ENCODE measurements at regions not wholly inside any gene's neighbourhood (a gene's known extent, or its start where the extent isn't known, plus 50 kb on each side); places are given as distances from the start of the nearest gene placed in this dataset.

- H3K4me3 ChIP-seq (ENCODE audit: low read depth, low read length) = no peak overlapping the region
- DNase-seq (ENCODE audit: low read depth) = no peak
- TF ChIP-seq CTCF (conservative IDR thresholded peaks at IDR 0.05; ENCODE audit: low read depth, low read length) = no peak
Measured at GRCh38 chr20:51298141-51298749, 244.3 kb downstream of the NFATC2 start.

- DNase-seq (ENCODE audit: low read depth) = no peak
- no peak for TF ChIP-seq CTCF (conservative IDR thresholded peaks at IDR 0.05; ENCODE audit: low read depth, low read length)
- H3K4me3 ChIP-seq (ENCODE audit: low read depth, low read length) = no peak overlapping the region
Measured at GRCh38 chr20:51287628-51288413, 254.7 kb downstream of the NFATC2 start.

- H3K4me3 ChIP-seq (ENCODE audit: low read depth, low read length) = no peak overlapping the region
- TF ChIP-seq CTCF (conservative IDR thresholded peaks at IDR 0.05; ENCODE audit: low read depth, low read length) = no peak
Measured at GRCh38 chr20:51286758-51287157, 255.8 kb downstream of the NFATC2 start.

GRCh38 chr20:51285684-51286083 lies 256.8 kb downstream of the NFATC2 start:
- no peak for TF ChIP-seq CTCF (conservative IDR thresholded peaks at IDR 0.05; ENCODE audit: low read depth, low read length)

More at GRCh38 chr20:51286758-51287157, 255.8 kb downstream of the NFATC2 start:
- no peak for DNase-seq (ENCODE audit: low read depth)

GRCh38 chr20:51284871-51285270 lies 257.6 kb downstream of the NFATC2 start:
- no peak for TF ChIP-seq CTCF (conservative IDR thresholded peaks at IDR 0.05; ENCODE audit: low read depth, low read length)
- DNase-seq (ENCODE audit: low read depth) = no peak
- no peak overlapping the region for H3K4me3 ChIP-seq (ENCODE audit: low read depth, low read length)

More at GRCh38 chr20:51285684-51286083, 256.8 kb downstream of the NFATC2 start:
- DNase-seq (ENCODE audit: low read depth) = no peak
- no peak overlapping the region for H3K4me3 ChIP-seq (ENCODE audit: low read depth, low read length)

GRCh38 chr20:51284176-51284575 lies 258.3 kb downstream of the NFATC2 start:
- no peak for TF ChIP-seq CTCF (conservative IDR thresholded peaks at IDR 0.05; ENCODE audit: low read depth, low read length)
- DNase-seq (ENCODE audit: low read depth) = no peak

More at GRCh38 chr20:51284176-51284575, 258.3 kb downstream of the NFATC2 start:
- H3K4me3 ChIP-seq (ENCODE audit: low read depth, low read length) = no peak overlapping the region

Data from epithelial cell of proximal tubule (primary cell).